ENCODE measurements at regions not wholly inside any gene's neighbourhood (a gene's known extent, or its start where the extent isn't known, plus 50 kb on each side); places are given as distances from the start of the nearest gene placed in this dataset.

GRCh38 chr12:13586361-13586760 lies 389.8 kb downstream of the EMP1 start:
- Histone ChIP-seq H3K27me3 (replicated peaks; ENCODE audit: control insufficient read depth, insufficient read depth, low read length) (no peaks in the 10 kb centered on the region; the same call in none of the 2 replicates), H3K4me3 (replicated peaks; ENCODE audit: low read depth, low read length) (no peak overlapping the region), H3K36me3 (ENCODE audit: control insufficient read depth, insufficient read depth, low read length) (no peaks in the 10 kb centered on the region)
- no peak for DNase-seq (ENCODE audit: extremely low read depth, insufficient read length)
- TF ChIP-seq CTCF (IDR thresholded peaks at IDR 0.05; ENCODE audit: insufficient read depth, low read length, poor library complexity, severe bottlenecking), result no peak

DNA sequence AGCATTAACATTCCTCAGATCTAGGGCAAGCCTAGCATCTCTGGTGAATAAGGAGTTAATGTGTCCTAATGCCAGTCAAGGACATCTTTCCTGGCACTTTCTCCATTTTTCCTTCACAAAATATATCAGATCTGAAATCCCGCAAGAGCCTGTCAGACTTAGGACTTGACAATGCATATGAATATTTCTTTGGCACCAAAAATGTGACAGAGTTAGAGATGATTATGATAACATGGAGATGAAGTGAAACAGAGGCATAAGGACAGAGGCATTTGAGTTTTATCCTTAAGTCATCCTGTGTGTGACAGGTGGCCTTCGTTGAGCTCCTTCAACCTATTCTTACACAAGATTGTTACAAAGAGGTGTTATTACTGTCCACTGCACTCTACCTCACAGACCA lies 388.0 kb downstream of the EMP1 start:
- no peaks in the 10 kb centered on the region; the same call in none of the 2 replicates for H3K27me3 ChIP-seq (replicated peaks; ENCODE audit: control insufficient read depth, insufficient read depth, low read length)
- TF ChIP-seq CTCF (IDR thresholded peaks at IDR 0.05; ENCODE audit: insufficient read depth, low read length, poor library complexity, severe bottlenecking), result no peak
- DNase-seq (ENCODE audit: extremely low read depth, insufficient read length), result no peak
- no peak overlapping the region for H3K4me3 ChIP-seq (replicated peaks; ENCODE audit: low read depth, low read length)
- H3K36me3 ChIP-seq (ENCODE audit: control insufficient read depth, insufficient read depth, low read length), result no peaks in the 10 kb centered on the region

DNA sequence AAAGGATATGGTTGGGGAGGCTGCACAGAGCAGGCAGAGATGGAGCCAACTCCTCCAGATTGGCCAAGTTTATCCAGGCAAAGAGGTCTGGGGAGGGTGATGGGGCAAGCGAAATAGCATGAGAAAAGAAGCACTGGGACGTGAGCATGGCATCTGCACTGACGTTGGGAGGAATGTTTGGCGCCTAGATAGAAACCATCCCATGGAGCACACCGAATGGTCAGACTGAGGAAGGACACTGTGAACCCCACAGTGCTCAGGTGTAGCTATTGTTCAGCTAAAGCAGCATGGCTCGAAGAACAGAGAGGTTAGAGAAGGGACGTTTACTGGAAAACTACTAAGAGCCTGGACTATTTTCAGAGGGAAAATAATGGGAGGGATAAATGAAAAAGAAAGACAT lies 387.1 kb downstream of the EMP1 start:
- no peak overlapping the region for H3K4me3 ChIP-seq (replicated peaks; ENCODE audit: low read depth, low read length)
- no peaks in the 10 kb centered on the region; the same call in none of the 2 replicates for H3K27me3 ChIP-seq (replicated peaks; ENCODE audit: control insufficient read depth, insufficient read depth, low read length)
- no peak for DNase-seq (ENCODE audit: extremely low read depth, insufficient read length)
- no peak for TF ChIP-seq CTCF (IDR thresholded peaks at IDR 0.05; ENCODE audit: insufficient read depth, low read length, poor library complexity, severe bottlenecking)
- no peaks in the 10 kb centered on the region for H3K36me3 ChIP-seq (ENCODE audit: control insufficient read depth, insufficient read depth, low read length)

DNA sequence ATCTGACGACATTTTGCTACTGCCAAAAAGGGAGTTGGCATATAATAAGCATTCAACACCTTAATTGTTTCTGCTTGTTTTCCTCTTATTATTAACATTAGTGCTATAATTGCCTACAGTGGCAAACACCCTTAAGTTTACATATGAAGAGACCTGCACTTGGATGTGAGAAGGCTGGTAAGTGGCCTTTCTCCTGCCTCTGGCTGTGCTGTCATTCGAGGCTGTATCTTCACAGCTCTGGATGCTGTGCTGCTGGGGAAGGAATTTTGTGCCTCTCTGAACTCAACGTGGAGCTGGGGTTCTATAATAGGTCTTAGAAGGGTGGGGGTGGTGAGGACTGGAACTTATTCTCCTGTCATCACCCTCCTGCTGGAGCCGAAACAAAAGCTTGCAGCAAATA lies 385.9 kb downstream of the EMP1 start:
- no peak for TF ChIP-seq CTCF (IDR thresholded peaks at IDR 0.05; ENCODE audit: insufficient read depth, low read length, poor library complexity, severe bottlenecking)
- Histone ChIP-seq H3K4me3 (replicated peaks; ENCODE audit: low read depth, low read length) (no peak overlapping the region), H3K27me3 (replicated peaks; ENCODE audit: control insufficient read depth, insufficient read depth, low read length) (no peaks in the 10 kb centered on the region; the same call in none of the 2 replicates), H3K36me3 (ENCODE audit: control insufficient read depth, insufficient read depth, low read length) (no peaks in the 10 kb centered on the region)
- DNase-seq (ENCODE audit: extremely low read depth, insufficient read length), result no peak

GRCh38 chr12:13581031-13581430 lies 384.5 kb downstream of the EMP1 start:
- DNase-seq (ENCODE audit: extremely low read depth, insufficient read length), result no peak
- no peak for TF ChIP-seq CTCF (IDR thresholded peaks at IDR 0.05; ENCODE audit: insufficient read depth, low read length, poor library complexity, severe bottlenecking)
- H3K4me3 ChIP-seq (replicated peaks; ENCODE audit: low read depth, low read length), result no peak overlapping the region
- H3K36me3 ChIP-seq (ENCODE audit: control insufficient read depth, insufficient read depth, low read length), result no peaks in the 10 kb centered on the region
- H3K27me3 ChIP-seq (replicated peaks; ENCODE audit: control insufficient read depth, insufficient read depth, low read length), result no peaks in the 10 kb centered on the region; the same call in none of the 2 replicates

DNA sequence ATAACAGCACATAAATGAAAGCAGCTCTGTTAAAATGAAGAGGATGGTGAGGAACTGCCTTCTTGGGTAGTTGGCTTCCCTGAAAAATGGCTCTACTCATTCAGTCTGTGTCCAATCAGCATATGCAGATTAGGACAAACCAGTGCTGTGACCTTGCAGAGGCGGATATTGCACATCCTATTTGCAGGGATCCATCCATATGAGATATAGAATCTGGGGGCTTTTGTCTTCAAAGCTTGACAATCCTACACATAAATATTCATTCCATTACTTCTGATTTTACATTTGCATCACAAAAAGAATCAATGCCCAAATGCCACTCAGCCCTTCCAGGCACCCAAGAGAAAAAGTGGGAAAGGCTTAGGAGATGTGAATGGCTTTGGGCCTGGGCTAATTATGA lies 383.7 kb downstream of the EMP1 start:
- H3K36me3 ChIP-seq (ENCODE audit: control insufficient read depth, insufficient read depth, low read length), result no peaks in the 10 kb centered on the region
- no peaks in the 10 kb centered on the region; the same call in none of the 2 replicates for H3K27me3 ChIP-seq (replicated peaks; ENCODE audit: control insufficient read depth, insufficient read depth, low read length)
- no peak for TF ChIP-seq CTCF (IDR thresholded peaks at IDR 0.05; ENCODE audit: insufficient read depth, low read length, poor library complexity, severe bottlenecking)
- H3K4me3 ChIP-seq (replicated peaks; ENCODE audit: low read depth, low read length), result no peak overlapping the region
- DNase-seq (ENCODE audit: extremely low read depth, insufficient read length), result no peak

All from GM06990 (cell line).